ENCODE measurements at regions not wholly inside any gene's neighbourhood (a gene's known extent, or its start where the extent isn't known, plus 50 kb on each side); places are given as distances from the start of the nearest gene placed in this dataset.
"Not testable (repeated sequence)": the region's sequence is repeated elsewhere in the genome, so short reads cannot be mapped to it uniquely, and the experiment has no call there.

DNA sequence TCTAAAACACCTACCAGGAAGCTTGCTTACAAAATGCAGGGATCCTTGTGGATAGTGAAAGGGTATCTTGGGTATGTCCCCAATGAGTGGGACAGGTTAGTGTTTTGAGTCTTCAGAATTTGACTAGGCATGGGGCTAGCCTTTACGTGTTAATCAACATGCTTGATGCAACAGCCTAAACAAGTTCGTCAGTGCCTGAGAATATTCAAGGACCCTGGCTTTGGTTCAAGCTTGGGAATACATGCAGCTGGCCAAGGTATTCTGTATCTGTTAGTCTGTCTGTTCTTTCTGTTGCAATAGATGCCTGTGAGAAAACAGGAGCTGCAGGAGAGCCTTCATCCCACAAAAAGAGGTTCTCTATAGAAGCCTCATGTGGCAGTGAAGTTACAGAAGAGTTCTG lies 149.5 kb downstream of the CCNG2 start:
- DNase-seq (ENCODE audit: low spot score) = no peak

GRCh38 chr4:77308843-77309242 lies 151.8 kb downstream of the CCNG2 start:
- peak; percentile 51 for DNase-seq (ENCODE audit: low spot score)

- DNase-seq (ENCODE audit: low spot score) = no peak
Observed at GRCh38 chr4:77309496-77309895, 152.5 kb downstream of the CCNG2 start.

GRCh38 chr4:77310931-77311330 lies 153.9 kb downstream of the CCNG2 start:
- DNase-seq (ENCODE audit: low spot score) = no peak

DNA sequence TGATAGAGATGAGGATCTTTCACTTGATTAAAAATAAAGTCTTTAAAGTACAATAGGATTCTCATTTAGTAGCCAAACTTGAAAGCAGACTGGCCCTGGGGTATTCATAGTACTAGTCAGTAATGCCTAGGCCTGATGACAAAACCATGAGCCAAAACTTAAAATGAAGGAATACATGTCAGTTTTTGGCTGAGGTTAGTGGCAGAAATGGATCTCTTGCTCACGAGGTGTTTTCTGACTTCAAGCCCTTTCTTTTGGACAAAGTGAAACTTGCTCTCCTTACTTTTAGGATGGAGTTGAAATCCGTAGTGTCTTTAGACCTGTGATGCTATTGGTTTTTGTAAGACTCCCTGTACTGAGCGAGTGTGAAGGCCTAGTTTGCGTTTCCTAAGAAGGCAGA lies 157.7 kb downstream of the CCNG2 start:
- DNase-seq (ENCODE audit: low spot score) = no peak

GRCh38 chr4:77327151-77327550 lies 170.1 kb downstream of the CCNG2 start:
- DNase-seq (ENCODE audit: low spot score) = no peak

DNA sequence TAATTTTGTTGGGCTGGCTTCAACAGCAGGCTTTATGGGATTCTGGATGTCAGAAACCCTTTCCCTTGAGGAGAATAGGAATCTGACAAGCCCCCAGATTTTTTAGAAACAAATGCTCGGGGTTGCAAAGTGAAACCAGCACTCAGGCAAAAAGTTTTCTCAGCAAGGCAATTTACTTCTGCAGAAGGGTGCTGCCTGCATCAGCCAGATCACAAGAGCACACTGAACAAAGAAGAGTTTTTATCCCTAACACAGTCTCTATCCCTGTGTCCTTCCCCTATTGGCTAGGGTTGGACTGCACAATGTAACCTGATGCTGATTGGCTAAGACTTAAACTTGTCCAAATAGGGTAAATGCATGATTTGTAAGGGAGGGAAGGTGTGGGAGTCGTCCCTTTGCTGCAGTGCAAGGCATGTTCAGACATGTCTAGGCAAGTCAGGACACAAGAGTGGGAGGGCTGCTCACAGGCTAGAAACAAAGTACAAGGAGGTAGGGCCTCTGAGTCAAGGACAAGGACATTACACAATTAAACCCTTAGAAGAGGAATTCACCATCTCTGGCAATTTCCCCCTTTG lies 175.8 kb downstream of the CCNG2 start:
- DNase-seq (ENCODE audit: low spot score) = no peak

DNA sequence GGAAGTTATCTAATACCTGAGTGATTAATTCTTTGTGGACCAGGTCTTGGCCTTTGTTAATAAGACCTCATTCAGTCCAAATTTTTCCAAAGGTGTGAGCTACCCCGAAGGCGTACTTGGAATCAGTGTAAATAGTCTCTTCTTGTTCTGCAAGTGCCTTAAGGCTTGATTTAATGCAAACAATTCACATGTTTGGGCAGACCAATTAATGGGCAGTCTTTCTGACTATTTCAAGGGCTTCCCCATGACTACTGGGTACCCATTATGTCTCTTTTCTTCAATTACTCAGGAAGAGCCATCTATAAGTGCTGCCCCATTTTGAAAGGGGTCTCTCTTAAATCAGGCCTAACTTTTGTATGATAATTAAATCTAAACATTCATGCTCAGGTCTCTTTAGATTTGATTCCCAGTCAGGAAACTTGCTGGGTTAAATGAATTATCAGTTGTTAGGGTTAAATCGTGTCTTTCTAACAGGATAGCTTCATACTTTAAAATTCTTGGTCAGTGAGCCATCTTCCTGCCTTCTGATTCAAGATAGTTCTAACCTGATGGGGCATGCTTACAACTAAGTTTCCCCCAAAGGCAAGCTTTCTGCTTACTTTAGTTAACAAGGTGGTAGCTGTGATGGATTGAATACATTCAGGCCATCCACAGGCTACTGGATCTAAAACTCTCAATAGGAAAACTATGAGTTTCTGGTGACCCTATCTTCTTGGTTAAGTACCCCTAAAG lies 179.6 kb downstream of the CCNG2 start:
- DNase-seq (ENCODE audit: low spot score) = no peak

- no peak for DNase-seq (ENCODE audit: low spot score)
Observed at GRCh38 chr4:77342170-77342810, 185.3 kb downstream of the CCNG2 start.

- DNase-seq (ENCODE audit: low spot score) = no peak
Observed at GRCh38 chr4:77344001-77344400, 187.0 kb downstream of the CCNG2 start.

DNA sequence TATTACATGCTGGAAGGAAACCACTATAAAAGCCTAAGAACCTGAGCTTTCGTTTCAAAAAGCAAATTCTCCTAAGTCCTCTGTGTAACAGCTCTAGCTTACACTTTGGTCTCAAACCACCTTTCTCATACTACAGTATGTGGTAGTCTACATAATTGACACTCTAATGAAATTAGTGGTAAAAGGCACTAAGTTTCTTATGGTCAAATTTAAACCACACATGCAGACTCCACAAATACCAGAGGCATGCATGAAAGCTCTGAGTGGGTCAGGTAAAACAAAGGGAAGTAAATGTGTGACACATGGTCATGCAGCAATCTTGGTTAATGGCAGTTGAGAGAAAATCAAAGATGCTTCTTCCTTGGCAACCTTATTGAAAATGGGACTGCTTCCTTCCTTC lies 187.8 kb downstream of the CCNG2 start:
- no peak for DNase-seq (ENCODE audit: low spot score)

DNA sequence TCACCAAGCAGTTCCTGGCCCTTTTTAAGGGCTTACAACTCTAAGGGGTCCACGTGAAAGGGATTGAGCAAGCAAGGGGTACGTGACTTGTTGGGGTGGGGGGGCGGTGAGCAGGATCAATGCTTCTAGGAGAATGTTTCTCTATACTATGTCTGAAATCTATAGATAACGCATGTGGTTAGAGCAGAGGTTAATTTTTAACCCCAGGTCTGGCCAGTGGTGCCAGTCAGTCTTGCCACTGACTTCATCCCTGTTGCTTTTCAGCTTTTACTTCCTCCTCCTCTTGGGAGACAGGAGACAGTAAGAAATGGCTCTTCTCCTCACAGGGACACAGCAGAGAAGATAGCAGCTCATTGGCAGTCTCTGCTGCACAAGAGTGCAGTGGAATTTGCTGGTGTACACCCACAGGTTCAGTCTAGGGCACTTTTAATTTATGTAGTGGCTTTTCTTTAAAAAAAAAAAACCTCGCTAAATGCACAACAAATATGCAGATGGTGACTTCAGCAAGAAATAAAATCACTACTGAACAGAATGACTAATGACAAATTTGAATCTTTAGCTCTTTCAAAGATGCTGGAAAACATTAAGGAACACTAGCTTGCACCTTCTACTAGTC lies 190.5 kb downstream of the CCNG2 start:
- no peak for DNase-seq (ENCODE audit: low spot score)

DNA sequence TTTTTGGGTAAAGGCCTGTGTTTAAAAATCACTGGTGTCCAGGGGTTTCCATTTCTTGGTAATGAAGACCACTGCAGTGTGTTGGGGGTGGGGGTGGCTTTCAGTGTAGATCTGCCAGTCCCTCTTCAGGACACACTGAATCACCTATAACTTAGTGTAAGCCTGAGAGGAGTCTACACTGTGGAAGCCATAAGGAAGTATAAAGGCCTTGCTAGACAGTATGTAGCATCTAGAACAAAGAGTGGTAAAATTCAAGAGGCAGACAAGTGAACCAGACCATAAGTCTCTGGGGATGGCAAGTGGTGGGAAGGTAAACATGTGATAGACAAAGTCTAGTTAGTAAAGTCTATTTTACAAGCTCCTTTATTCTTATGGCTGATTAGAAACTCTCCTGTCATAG lies 191.8 kb downstream of the CCNG2 start:
- no peak for DNase-seq (ENCODE audit: low spot score)

GRCh38 chr4:77349364-77349763 lies 192.4 kb downstream of the CCNG2 start:
- DNase-seq (ENCODE audit: low spot score) = no peak

- no peak for DNase-seq (ENCODE audit: low spot score)
Observed at GRCh38 chr4:77349796-77350195, 192.8 kb downstream of the CCNG2 start.

DNA sequence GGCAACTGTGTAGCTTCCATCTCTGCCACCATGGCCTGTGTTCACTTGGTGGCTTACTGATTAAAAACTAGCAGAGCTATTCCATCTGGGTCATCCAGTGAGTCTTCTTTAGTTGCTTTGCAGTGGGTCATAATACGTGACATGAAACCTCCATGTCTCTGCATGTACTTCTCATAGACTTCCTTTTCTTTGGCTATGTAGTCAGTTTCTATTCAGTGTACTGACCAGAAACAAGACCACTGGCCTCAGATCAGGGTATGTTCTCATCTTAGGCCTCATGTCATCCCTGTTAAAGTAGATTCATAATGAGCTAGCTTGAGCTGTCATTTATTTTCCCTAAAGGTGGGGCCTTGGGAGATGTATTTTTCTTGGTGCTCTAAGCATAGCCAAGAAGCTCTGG lies 195.2 kb downstream of the CCNG2 start:
- no peak for DNase-seq (ENCODE audit: low spot score)

DNA sequence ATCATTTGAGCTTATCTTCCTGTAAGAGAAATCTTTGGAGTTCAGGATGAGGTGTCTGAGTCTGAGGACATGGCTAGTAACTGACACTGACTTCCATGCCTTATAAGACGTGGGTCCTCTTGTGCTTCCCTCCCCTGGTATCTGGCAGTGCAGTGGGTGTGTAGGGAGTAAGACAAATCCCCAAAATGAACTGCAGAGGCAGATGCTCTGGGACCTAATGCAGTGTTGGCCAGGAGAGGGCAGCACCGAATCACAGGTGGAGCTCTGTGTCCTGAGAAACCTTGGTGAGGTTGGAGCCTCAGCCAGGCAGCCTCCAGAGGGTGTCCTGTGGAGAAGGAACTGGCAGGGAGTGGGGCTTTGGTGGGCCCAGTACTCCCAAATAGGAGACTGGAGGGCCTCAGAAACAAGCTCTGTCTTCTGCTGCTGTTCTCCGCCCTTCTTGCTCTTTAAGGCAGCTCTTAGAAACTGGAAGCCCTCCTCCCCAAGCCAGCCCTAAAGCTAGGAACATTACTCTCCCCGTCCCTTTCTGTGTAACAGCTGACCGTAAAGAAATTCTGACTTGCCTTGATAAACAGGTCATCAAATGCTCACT lies 196.8 kb downstream of the CCNG2 start:
- DNase-seq (ENCODE audit: low spot score) = not testable (repeated sequence)

DNA sequence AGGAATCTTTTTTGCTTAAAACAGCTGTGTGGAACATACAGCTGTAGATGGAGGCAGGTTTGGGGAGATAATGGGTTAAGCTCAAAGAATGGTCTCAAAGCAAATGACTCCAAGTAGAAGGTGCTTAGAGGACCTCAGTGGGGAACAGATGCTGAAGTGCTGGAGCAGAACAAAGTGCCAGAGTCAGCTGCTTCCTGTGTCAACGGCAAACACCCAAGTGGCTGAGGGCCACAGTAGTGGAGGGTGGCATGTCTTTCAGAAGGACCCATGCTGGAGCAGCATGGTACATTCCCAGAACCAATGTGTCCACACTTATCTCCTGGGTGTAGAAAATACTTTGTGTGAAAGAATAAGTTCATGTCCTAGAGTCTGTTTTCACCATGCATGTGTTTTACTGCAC lies 197.5 kb downstream of the CCNG2 start:
- DNase-seq (ENCODE audit: low spot score) = no peak

GRCh38 chr4:77355731-77356130 lies 198.7 kb downstream of the CCNG2 start:
- no peak for DNase-seq (ENCODE audit: low spot score)

- peak; percentile 55 for DNase-seq (ENCODE audit: low spot score)
Observed at GRCh38 chr4:77358315-77358928, 201.4 kb downstream of the CCNG2 start.

DNA sequence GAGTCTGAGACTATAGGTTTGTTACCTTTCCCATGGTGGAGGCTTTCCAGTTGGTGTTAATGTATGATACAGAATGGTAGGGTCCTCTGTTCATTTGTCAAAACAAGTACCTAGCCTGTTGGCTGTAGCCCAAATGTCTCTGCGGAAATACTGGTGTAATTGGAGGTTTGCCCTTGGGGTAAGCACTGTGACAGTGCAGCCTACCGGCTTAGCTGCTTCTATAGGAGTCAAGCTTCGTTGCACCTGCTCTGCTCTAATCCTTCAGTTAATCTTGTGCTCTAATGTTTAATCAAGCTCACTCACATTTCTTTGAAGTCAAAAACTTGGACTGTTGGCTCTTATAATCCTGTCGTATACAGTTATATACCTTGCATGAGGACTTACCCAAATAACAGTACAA lies 203.4 kb downstream of the CCNG2 start:
- DNase-seq (ENCODE audit: low spot score) = no peak

DNA sequence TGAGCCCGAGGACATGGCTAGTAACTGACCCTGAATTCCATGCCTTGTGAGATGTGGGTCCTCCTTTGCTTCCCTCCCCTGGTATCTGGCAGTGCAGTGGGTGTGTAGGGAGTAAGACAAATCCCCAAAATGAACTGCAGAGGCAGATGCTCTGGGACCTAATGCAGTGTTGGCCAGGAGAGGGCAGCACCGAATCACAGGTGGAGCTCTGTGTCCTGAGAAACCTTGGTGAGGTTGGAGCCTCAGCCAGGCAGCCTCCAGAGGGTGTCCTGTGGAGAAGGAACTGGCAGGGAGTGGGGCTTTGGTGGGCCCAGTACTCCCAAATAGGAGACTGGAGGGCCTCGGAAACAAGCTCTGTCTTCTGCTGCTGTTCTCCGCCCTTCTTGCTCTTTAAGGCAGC lies 209.9 kb downstream of the CCNG2 start:
- not testable (repeated sequence) for DNase-seq (ENCODE audit: low spot score)
